Activated CD4-positive, CD25-positive, alpha-beta regulatory T cell treated with anti-CD3 and anti-CD28 coated beads, Interleukin-2, amount 50 U/mL, for 72 hours (primary cell): ENCODE measurements at regions not wholly inside any gene's neighbourhood (a gene's known extent, or its start where the extent isn't known, plus 50 kb on each side); places are given as distances from the start of the nearest gene placed in this dataset.
"Not testable (repeated sequence)": the region's sequence is repeated elsewhere in the genome, so short reads cannot be mapped to it uniquely, and the experiment has no call there.

Experiments
- DNase-seq: peaks from one replicate; pipeline ENCODE4 v3.0.0; 2021

DNA sequence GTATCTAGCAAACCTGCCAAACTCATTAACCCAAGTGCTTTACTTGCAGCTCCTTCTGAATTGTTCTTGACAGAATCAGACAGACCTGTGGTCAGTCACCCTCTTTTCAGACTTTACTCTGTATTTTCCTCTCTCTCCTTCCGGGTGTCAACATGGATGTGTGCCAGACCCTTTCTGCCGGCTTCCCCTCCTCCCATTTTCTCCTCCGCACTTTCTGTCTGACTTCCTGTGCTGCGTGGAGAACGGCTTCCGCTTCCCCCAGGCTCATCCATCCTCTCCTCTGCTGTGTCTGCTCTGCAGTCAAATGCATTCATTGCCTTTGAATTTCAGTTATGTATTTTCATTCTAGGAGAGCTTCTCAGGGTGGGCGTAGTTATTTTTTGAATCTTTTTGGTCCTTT lies 53.3 kb upstream of the LRPAP1 start:
- not testable (repeated sequence) for DNase-seq

DNA sequence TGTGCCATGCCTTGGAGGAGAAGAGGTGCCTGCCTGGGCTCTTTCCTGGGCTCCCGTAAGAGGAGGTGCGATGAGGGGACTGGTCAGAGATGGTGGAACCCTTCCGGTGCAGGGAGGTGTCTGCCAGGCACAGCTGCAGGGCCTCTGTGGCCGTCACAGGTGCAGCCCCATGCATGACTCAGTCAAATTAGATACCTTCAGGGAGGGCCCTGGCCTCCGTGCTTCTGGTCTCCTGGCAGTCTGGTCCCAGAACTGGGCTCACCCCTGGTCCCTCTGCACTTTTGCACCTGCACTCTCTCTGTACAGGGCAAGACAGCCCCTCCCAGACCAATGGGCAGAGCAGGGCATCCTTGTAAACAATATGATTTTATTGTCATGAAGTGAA lies 49.9 kb upstream of the LRPAP1 start:
- no peak for DNase-seq
